RWPE1 (cell line): ENCODE measurements at regions not wholly inside any gene's neighbourhood (a gene's known extent, or its start where the extent isn't known, plus 50 kb on each side); places are given as distances from the start of the nearest gene placed in this dataset.

Experiments used
- CTCF ChIA-PET: fragments of 350-600 bp; sonication (Branson Sonifier 250); formaldehyde crosslinking; extraction: SDS; loops from one replicate; lab custom pipeline; 2021; lab: Yijun Ruan, JAX
- POLR2A ChIA-PET: fragments of 400-600 bp; formaldehyde crosslinking; extraction: SDS; loops from one replicate; lab custom pipeline; 2020; ENCODE audit warnings: antibody characterized with exemption; ENCODE audit not compliant: low non-redundant PET; lab: Yijun Ruan, JAX
- DNase-seq: peaks from one replicate; pipeline ENCODE4 v3.0.0; 2012; ENCODE audit warnings: low spot score
- H3K27ac ChIP-seq: fragments of 450-650 bp; 2 replicates; pipeline ENCODE4 v1.5.1; 2017
- CTCF ChIP-seq: fragments of 450-650 bp; conservative IDR thresholded peaks from 2 replicates; pipeline ENCODE4 v1.5.1; 2017; ENCODE audit warnings: low read depth, mild to moderate bottlenecking

GRCh38 chr5:73266176-73266738, 93.3 kb downstream of the TMEM174 start:
- DNase-seq: no peak
- H3K27ac ChIP-seq: no peak overlapping the region
- POLR2A ChIA-PET: no interaction called here
- TF ChIP-seq CTCF: no peak
- CTCF ChIA-PET: interaction anchor here (1.0 kb wide), 1 partner anchor 20 kb away, joined by 3 read pairs; no protein-coding TSS in a partner anchor

GRCh38 chr5:73265641-73266040, 92.6 kb downstream of the TMEM174 start:
- POLR2A ChIA-PET: no interaction called here

GRCh38 chr5:73264631-73265030, 91.6 kb downstream of the TMEM174 start:
- DNase-seq: no peak
- TF ChIP-seq CTCF: no peak
- POLR2A ChIA-PET: no interaction called here
- CTCF ChIA-PET: interaction anchor here (0.6 to 0.7 kb wide), 2 partner anchors 122 to 375 kb away, joined by 4 to 5 read pairs; no protein-coding TSS in a partner anchor
- no peak overlapping the region for H3K27ac ChIP-seq

More at GRCh38 chr5:73265641-73266040, 92.6 kb downstream of the TMEM174 start:
- H3K27ac ChIP-seq: no peak overlapping the region
- CTCF ChIA-PET: no interaction called here
- DNase-seq: no peak
- no peak for TF ChIP-seq CTCF

- TF ChIP-seq CTCF: no peak
- no peak overlapping the region for H3K27ac ChIP-seq
- ChIA-PET CTCF (interaction anchor here (0.6 kb wide), 1 partner anchor 39 kb away, joined by 3 read pairs; no protein-coding TSS in a partner anchor), POLR2A (interaction anchor here (0.7 kb wide), 1 partner anchor 43 kb away, joined by 3 read pairs; no protein-coding TSS in a partner anchor)
- no peak for DNase-seq
Observed at GRCh38 chr5:73263001-73263710, 90.2 kb downstream of the TMEM174 start.

DNA sequence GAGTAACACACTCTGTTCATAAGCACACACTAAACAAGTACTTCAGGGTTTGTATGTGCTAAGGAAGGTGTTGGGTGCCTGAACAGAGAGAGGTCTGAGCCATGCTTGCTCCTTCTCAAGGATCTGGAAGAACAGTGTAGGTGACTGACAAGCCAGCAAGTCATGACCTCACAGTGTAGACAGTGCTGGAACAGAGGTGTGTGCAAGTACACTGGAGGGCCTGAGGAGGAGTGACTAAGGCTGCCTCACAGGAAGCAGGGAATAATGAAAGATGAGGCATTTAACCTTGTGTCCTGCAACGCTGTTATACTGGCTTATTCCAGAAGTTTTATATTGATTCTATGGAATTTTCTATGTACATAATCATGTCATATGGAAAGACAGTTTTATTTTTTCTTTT, 83.9 kb downstream of the TMEM174 start:
- no peak overlapping the region for H3K27ac ChIP-seq
- ChIA-PET CTCF (interaction anchor here (0.6 kb wide), 1 partner anchor 14 kb away, joined by 3 read pairs; no protein-coding TSS in a partner anchor), POLR2A (no interaction called here)
- DNase-seq: peak; percentile 88
- no peak for TF ChIP-seq CTCF

DNA sequence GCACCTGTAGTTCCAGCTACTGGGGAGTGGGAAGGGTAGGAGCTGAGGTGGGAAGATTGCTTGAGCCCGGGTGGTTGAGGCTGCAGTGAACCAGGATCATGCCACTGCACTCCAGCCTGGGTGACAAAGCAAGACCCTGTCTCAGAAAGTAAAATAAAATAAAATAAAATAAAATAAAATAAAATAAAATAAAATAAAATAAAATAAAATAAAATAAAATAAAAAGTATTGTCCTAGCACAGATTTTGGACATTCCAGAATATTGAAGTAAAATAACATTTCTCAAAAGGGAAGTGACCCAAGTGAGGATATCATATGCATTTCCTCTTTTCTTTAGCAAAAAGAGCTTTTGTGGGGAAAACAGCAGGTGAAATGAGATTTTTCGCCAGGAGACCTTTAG, 83.5 kb downstream of the TMEM174 start:
- POLR2A ChIA-PET: no interaction called here
- no peak overlapping the region for H3K27ac ChIP-seq
- no peak for DNase-seq
- TF ChIP-seq CTCF: no peak
- CTCF ChIA-PET: no interaction called here
